PFSK-1 (cell line): ENCODE measurements at regions not wholly inside any gene's neighbourhood (a gene's known extent, or its start where the extent isn't known, plus 50 kb on each side); places are given as distances from the start of the nearest gene placed in this dataset.

ENCODE experiments used
- FOXP2 ChIP-seq: optimal IDR thresholded peaks from 2 replicates; pipeline ENCODE3; 2011; ENCODE audit warnings: borderline replicate concordance, control low read depth, inconsistent platforms; ENCODE audit not compliant: insufficient read depth; ENCODE audit errors: extremely low read length, extremely low read depth
- POLR2AphosphoS5 ChIP-seq: IDR thresholded peaks from 2 replicates; pipeline ENCODE4 v1.6.1; 2012; ENCODE audit warnings: low read depth, mild to moderate bottlenecking, control low read depth, low read length, moderate library complexity
- REST ChIP-seq, 2 experiments: IDR thresholded peaks; 2 replicates each; pipeline versions ENCODE4 v1.6.1 to v1.8.0; 2011 to 2012; ENCODE audit warnings: low read depth in 2 of 2, low read length in 2 of 2, control low read depth in 1 of 2, inconsistent platforms in 1 of 2, mild to moderate bottlenecking in 1 of 2, moderate library complexity in 1 of 2; ENCODE audit not compliant: insufficient read depth in 1 of 2
- SIN3A ChIP-seq: IDR thresholded peaks from 2 replicates; pipeline ENCODE4 v1.6.1; 2012; ENCODE audit warnings: mild to moderate bottlenecking, low read length, moderate library complexity, borderline replicate concordance; ENCODE audit not compliant: insufficient read depth
- TAF1 ChIP-seq: IDR thresholded peaks from 2 replicates; pipeline ENCODE4 v1.6.1; 2012; ENCODE audit warnings: low read length, control low read depth, borderline replicate concordance; ENCODE audit not compliant: insufficient read depth

- TF ChIP-seq REST (IDR thresholded peaks at IDR 0.05; ENCODE audit: insufficient read depth in 1 of 2, low read depth in 2 of 2, low read length in 2 of 2): no peak
- TF ChIP-seq POLR2AphosphoS5: no peak
- no peak for TF ChIP-seq SIN3A
- TF ChIP-seq FOXP2: no peak
- no peak for TF ChIP-seq TAF1
These were observed 51.3 kb upstream of the EIF2S2 start for GRCh38 chr20:34163307-34163706.

- TF ChIP-seq TAF1: no peak
- no peak for TF ChIP-seq REST (IDR thresholded peaks at IDR 0.05; ENCODE audit: insufficient read depth in 1 of 2, low read depth in 2 of 2, low read length in 2 of 2)
- TF ChIP-seq FOXP2: no peak
- no peak for TF ChIP-seq SIN3A
These were observed 52.4 kb upstream of the EIF2S2 start for GRCh38 chr20:34164381-34164984.

- TF ChIP-seq TAF1 (no peak), POLR2AphosphoS5 (no peak), FOXP2 (no peak), SIN3A (no peak), REST (IDR thresholded peaks at IDR 0.05; ENCODE audit: insufficient read depth in 1 of 2, low read depth in 2 of 2, low read length in 2 of 2) (no peak)
These were observed 53.1 kb upstream of the EIF2S2 start for GRCh38 chr20:34165018-34165619.

- no peak for TF ChIP-seq REST (IDR thresholded peaks at IDR 0.05; ENCODE audit: insufficient read depth in 1 of 2, low read depth in 2 of 2, low read length in 2 of 2)
- no peak for TF ChIP-seq SIN3A
- TF ChIP-seq TAF1: no peak
- no peak for TF ChIP-seq POLR2AphosphoS5
- TF ChIP-seq FOXP2: no peak
These were observed 59.6 kb upstream of the EIF2S2 start for GRCh38 chr20:34171640-34172039.

- TF ChIP-seq FOXP2 (no peak), TAF1 (no peak), SIN3A (no peak), POLR2AphosphoS5 (no peak), REST (IDR thresholded peaks at IDR 0.05; ENCODE audit: insufficient read depth in 1 of 2, low read depth in 2 of 2, low read length in 2 of 2) (no peak)
These were observed 60.9 kb upstream of the EIF2S2 start for GRCh38 chr20:34172926-34173325.
